GM04504 (cell line): ENCODE measurements at regions not wholly inside any gene's neighbourhood (a gene's known extent, or its start where the extent isn't known, plus 50 kb on each side); places are given as distances from the start of the nearest gene placed in this dataset.
"Not testable (repeated sequence)": the region's sequence is repeated elsewhere in the genome, so short reads cannot be mapped to it uniquely, and the experiment has no call there.

Experiments
- DNase-seq: peaks from one replicate; pipeline ENCODE4 v3.0.0-alpha.2; 2012; ENCODE audit warnings: low read depth

DNA sequence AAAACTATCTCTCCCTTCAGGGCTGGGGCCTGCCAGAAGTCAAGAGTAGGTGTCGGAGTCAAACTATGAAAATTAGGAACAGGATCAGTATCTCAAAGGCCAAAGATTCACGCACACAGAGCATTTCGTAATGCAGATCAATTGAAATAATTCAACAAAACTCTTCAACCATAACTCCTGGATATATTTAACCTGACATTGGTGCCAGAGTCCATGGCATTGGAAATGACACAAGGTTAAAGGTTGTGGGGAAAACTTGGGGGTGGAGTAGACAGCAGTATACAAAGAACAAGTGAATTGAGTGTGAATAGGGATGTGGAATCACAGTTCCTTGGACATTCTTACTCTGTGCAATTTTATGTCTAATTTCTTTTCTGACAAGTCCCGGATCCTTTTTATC lies 788.0 kb upstream of the GYPC start:
- no peak for DNase-seq

DNA sequence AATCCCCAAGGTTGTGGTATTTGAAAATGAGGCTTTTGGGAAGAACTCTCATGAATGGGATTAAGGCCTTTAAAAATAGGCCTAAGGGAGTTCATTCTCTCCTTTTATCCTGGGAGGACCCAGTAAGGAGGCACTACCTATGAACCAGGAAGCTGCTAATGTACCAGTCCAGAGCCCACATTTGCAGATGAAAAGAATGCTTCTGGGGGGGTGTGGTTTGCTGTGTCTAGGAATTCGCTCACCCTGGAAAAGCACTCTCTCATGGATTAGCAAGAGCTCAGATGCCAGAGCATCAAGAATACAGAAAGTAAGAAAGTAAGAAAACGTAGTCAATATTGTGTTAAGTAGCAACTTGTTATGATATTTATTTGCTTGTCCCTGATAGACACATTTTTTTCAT lies 785.7 kb upstream of the GYPC start:
- DNase-seq = no peak

DNA sequence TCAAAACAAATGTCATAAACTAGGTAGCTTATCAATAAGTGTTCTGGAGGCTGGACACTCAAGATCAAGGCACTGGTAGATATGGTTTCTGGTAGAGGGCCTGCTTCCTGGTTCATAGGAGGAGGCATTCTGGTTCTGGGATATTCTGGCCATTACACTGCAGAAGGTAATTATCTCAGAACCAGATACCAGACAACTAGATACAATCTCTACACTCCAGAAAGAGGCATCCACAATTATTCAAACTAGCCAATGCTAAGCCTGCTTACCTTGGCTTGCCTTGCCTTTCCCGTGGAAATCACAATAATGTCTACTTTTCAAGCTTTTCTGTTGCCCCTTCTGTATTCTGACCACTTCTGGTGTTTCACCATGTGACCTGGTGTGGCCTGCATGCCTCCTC lies 785.2 kb upstream of the GYPC start:
- no peak for DNase-seq

DNA sequence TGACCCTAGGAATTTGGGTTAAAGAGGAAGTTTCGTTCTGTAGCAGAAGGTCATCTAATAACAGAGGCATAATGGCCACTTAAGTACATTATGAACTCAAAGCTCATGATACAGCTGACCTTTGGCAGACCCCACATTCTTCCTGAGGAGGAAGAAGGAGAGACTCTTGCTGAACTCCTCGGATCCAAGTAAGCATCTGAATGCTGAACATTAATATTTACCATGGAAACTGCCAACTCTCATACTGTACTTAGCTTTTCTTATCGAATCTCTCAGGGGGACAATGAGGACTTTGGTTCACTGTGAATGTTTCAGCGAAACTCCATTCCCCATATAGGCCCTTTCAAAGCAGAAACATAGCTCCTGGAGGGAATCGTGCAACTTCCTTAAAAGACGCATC lies 781.4 kb upstream of the GYPC start:
- DNase-seq = no peak

DNA sequence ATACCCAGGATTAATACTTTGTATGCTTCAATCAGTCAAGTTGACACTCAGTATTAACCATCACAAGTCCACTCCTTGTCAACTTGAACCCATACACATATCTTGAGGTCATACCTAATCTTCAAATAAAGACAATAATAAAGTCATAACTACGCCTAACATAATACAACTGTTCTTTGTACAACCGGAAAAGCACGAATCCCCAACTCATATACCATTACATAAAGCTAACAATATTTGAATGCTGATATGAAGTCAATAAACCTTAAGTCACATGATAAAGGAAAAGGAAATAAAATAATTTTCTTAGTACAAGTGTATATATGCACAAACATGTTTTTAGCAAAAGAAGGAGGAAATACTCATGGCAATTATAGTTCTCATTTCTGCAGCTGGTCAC lies 770.6 kb upstream of the GYPC start:
- DNase-seq = no peak

DNA sequence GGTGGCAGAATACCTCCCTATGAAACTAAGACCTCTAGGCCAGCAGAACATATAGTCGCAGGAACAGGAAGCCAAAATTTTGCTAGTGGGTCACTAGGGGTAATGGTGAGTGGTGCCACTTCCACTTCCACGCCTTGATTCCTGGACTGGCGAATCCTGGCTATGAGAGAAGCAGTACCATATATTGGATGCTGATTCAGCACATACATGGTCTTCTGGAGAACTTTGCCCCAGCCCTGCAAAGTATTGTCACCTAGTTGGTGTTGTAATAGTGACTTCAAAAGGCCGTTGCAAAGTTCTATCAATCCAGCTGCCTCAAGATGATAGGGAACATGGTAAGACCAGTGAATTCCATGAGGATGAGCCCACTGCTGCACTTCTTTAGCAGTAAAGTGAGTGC lies 769.8 kb upstream of the GYPC start:
- no peak for DNase-seq

DNA sequence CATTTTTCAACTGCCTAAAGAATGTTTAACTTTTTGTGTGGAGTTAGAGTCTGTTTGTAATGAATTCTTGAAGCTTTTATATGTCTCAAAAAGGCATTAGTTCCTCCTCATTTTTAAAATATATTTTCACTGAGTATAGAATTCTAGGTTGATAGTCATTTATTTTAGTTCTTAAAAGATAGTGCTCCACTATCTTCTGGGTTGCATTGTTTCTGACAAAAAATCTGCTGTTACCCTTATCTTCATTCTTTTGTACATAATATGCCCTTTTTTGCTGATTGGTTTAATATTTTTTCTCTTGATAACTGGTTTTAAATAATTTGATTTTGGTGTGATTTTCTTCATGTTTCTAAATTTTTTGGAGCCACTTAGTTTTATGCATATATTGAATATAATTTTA lies 754.7 kb upstream of the GYPC start:
- no peak for DNase-seq

DNA sequence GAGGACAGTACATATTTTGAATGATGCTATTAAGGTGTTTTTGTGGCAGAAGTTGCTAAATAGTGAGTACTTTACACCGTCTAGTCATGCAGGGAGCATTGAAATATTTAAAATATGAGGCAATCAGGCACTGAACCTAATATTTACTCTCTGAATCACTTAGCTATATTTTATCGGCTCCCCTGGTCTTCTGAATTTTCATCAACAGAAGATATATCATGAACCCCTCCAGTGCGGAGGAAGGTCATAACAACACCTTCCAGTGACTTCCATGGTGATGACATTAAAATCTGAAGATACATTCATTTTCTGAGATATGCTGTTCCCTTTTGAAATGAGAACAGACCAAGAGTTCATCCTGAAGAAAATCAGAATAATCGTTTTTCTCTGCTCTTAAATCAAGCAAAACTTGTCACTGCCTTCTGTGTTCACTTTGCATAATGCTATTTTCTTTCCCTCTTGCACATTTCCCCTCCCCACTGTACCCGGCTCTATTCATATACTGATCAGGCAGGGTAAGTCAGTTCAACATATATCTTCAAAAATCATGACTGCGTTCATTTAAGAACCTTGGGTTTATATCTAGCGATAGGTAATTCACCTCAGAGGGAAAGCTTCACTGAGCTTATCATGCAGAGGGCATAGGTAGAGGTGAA lies 729.9 kb upstream of the GYPC start:
- no peak for DNase-seq

DNA sequence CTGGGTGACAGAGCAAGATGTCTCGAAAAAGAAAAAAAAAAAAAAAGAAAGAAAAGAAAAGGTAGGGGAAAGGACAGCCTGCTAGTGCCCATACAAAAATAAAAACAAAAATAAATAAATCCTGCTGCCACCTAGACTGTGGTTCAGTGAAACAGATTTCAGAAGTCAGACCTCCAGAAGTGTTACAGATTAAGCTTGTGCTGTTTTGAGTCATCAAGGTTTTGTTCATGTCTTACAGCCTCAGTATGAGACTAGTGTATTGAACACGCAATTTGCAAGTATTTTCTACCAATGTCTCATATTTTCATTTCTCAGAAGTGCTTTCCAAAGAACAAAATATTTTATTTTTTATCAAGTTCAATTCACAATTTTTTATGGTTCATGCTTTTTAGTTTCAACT lies 720.4 kb upstream of the GYPC start:
- no peak for DNase-seq

DNA sequence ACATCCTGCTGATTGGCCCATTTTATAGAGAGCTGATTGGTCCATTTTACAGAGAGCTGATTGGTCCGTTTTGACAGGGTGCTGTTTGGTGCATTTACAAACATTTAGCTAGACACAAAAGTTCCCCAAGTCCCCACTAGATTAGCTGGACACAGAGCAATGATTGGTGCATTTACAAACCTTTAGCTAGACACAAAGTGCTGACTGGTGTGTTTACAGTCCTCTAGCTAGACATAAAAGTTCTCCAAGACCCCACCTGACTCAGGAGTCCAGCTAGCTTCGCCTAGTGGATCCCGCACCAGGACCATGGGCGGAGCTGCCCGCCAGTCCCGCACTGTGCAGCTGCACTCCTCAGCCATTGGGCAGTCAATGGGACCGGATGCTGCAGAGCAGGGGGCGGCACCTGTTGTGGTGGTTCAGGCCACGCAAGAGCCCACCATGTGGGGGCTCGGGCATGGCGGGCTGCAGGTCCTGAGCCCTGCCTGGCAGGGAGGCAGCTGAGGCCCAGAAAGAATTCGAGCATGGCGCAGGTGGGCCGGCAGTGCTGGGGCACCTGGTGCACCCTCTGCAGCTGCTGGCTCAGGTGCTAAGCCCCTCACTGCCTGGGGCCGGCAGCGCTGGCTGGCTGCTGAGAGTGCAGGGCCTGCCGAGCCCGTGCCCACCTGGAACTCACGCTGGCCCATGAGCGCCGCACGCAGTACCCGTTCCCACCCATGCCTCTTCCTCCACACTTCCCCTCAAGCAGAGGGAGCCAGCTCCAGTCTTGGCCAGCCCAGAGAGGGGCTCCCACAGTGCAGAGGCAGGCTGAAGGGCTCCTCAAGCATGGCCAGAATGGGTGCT lies 713.2 kb upstream of the GYPC start:
- no peak for DNase-seq

DNA sequence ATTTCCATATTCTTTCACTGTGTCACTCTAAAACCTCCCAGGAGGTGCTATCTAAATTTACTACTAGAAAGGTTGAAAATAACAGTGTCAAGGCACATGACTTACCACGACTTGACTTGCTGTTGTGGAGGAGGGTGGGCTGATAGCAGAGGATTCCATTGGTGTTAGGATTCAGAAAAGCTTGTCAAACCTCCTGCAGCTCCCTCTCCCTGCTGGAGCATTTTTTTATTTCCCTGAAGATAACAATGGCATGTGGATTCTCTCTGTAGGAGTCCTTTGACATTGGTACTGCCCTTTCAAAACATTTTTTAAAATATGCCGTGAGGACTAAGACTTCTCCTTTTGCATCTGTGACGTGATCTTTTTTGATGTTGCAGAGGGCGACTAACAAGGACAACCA lies 696.9 kb upstream of the GYPC start:
- no peak for DNase-seq

DNA sequence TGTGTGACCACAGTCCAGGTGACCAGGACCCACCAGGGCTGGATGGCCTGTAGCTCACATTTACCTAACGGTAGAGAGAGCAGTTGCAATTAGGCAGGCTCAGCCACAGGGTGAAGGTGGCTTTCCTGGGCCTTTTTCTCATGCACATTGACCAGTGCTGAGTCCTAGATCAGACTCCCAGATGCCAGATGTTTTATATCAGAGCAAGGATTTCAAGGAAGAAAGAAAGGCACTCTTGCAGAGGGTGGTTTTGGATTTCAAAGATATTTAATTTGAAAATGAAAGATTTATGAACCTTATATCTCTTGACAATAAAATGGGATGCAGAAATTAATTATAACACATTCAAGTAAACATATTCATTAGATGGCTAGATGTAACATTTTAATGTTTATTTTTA lies 694.2 kb upstream of the GYPC start:
- DNase-seq = no peak

DNA sequence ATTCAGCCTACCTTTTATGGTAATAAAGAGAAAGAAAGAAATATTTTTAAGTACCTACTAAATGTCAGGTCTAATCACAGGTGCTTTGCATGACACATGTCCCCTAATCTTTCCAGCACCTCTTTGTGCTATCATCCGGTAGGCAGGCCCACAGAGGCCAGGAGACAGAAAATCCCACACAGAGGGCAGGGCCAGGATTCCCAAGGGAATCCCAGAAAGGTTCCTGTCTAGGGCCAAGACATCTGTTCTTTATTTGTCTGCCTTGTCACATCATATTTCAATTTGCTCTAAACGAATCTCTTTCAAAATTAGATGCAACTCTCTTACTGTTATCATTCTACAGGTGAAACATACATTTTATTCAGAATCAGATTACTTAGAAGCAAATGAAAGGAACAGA lies 676.1 kb upstream of the GYPC start:
- no peak for DNase-seq

DNA sequence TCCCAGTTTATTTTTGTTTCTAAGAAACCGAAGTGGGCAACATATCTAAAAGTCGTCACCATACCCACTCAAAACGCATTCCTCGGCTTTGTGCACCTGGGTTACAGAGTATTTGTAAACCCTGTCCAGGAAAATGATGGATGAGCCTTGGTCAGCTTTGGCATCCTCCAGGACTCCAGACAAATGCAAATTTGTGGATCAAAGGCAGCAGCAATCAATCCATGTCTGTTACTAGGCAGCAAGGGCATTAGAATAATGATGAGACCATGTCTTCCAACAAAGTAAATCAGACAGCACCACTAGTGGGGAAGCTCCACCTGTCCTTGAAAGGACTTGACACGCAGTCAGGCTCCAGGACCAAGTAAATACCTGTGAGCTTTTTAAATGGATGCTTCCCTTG lies 672.6 kb upstream of the GYPC start:
- no peak for DNase-seq

DNA sequence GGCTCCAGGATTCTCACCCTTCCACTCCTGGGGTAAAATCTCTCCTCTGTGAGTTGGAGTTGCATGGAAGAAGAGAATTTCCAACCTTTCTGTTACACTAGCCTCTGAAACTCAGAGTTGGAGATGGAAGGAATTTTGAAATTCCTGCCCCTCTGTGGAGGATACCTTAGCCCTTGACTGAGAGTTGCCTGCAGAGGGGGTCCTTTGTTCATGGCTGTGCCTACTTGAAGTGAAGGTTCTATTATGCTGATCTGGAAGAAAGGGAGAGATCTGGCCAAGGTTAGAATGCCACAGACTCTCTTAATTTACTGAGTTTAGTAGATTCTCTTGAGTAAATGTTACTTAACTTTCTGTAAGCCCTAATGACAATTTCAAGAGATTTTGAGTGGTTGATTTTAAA lies 626.6 kb upstream of the GYPC start:
- DNase-seq = no peak

DNA sequence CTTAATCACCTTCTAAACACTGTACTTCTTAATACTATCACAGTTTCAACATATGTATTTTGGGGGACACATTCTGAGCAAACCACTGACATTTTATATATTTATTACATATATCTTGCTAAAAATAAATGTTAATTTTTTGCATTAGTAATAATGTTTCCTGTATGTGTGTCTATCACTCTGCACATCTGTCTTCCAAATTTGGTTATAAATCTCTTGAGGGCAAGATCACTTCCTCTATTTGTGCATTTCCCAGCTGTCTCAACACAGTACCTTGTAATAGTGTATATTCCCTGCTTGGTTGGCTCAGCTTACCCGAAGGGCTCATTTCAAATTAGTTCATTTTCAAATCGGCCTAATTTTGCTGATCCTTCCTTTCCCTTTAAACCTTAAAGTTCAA lies 617.1 kb upstream of the GYPC start:
- DNase-seq = no peak

DNA sequence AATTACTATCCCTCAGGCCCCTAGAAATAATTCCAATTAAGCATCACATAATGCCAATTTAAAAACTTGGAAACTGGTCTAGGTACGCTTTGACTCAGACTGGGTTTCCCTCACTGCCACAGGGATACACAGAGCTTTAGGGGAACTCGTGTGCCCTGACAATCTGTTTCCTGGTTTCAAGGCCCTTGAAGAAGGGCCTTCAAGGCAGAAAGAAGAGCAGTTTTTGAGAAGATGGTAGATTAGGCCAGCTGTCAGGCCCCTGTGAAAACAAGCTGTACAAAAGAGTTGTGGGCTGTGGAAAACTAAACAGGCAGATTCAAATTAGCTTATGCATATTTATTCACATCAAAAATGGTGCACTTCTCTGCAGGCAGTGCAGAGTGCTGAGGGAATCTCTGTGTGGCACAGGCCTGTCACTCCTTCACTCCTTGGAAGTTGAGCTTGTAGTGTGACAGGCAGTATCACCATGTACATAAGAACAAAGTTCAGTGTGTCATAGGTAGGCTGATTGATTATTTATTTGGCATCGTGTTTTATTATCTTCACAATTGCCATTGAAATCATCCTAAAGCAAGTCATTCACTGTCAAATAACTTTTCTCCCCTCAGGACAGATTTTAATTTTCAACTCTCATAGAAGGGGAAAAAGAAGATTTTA lies 614.4 kb upstream of the GYPC start:
- no peak for DNase-seq

DNA sequence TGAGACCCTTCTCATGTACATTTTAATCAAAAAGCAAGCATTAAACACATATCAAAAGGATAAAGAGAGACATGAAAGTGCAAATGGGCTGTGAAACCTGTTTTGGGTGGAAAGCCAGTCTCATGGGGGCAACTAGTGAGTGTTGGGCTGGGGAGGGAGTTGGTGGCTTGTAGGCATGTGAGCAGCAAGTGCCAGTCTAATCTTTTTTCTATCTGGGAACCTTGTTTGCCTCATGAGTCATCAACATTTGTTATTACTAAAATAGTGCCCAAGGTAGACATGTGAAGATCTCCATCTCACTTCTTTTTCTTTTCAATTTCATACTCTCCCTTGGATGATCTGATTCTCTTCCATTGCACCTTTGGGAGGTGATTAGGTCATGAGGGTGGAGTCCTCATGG lies 613.9 kb upstream of the GYPC start:
- no peak for DNase-seq

DNA sequence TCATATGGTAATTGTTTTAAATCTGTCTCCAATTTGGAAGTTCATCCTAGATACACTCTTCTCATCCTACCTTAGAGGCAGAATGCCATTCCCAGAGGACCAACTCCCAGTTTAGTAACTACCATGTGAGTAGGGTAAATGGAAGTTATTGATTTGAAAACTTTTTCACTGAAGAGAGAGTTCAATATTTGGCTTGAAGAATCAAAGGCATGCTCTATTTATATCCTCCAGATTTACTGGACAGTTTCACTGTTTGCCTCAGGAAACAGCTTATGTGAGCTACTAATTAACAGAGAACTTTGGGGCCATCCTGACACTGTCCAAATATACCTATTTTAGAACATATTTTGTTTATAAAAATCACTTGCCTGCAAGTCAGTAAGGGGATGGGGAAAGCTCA lies 607.2 kb upstream of the GYPC start:
- no peak for DNase-seq

DNA sequence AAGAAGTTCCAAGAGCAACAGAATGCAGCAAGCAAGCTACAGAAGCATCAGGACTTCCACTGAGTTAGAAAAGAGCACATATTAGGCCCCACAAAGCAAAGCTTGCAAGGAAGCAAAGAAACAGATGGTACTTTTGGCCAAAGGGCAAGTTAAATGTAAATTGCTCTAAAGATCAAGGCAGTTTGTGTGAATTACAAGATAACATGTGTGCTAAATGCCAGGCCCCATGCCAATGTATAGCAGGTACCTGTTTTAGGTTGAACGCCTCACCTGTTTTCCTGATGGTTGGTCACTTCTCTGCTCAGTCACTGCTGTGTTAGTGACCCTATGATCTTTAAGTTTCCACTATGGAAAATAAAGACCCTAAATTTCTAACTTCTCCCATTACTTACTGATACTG lies 606.5 kb upstream of the GYPC start:
- DNase-seq = no peak

DNA sequence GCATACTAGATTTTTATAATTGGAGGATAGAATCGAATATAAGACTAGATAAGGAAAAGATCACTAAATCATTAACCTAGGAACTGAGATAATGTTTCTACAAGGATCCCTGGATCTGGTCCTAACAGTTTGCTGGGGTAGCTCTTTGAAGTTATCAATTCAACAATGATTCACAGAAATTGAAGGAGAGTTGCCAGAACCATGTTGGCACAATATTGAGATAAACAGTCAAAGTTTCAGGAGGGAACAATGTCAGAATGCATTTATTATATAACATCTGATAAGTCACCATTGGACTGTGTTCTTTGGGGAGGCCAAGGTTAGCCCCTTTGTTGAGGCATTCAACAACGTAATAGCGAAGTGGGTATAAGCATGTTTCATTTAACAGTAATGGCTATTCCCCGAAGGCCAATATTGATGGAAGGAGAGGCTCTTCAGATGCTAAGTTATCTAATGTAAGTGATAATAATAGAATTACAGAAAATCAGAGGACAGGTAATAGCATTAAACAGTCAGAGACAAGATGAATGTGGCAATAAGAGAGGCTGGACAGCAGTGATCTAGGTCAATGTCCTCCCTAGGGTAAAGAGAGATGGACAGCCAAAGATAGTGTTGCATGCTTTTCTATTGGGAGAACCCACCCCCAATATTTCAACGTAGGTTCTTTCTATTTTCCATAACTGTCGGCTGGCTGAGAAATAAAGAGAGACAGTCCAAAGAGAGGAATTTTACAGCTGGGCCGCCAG lies 604.8 kb upstream of the GYPC start:
- DNase-seq = no peak

DNA sequence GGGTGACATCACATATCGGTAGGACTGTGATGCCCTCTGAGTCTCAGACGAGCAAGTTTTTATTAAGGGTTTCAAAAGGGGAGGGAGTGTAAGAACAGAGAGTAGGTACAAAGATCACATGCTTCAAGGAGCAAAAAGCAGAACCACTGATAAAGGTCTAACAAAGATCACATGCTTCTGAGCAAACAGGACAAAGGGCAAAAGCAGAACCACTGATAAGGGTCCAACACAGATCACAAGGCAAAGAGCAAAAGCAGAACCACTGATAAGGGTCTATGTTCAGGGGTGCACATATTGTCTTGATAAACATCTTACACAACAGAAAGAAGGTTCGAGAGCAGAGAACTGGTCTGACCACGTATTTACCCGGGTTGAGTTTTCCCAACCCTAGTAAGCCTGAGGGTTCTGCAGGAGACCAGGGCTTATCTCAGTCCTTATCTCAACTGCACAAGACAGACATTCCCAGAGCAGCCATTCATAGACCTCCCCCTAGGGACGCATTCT lies 604.2 kb upstream of the GYPC start:
- not testable (repeated sequence) for DNase-seq

DNA sequence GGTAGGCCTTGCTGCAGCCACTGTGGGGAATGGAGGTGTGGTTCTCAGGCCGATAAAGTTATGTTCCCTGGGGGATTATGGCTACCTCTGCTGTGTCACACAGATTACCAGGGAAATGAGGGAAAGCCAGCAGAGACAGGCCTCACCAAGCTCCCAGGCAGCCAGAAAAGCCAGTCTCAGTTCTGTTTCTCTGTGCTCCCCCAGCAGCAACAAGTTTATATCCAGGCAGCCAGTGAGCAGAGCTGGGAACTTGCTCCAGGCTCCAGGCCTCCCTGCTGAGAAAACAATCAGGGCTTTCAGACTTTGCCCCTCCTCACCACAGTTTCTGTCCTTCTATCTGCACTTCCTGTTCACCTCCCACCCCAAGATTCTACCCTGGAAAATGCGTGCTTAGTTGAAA lies 596.6 kb upstream of the GYPC start:
- DNase-seq = no peak
